SK-N-SH (cell line): ENCODE measurements at regions not wholly inside any gene's neighbourhood (a gene's known extent, or its start where the extent isn't known, plus 50 kb on each side); places are given as distances from the start of the nearest gene placed in this dataset.

ENCODE experiments used
- CTCF ChIA-PET: fragments of 300-600, 350-600 bp; formaldehyde crosslinking; extraction: SDS; loops from one replicate; lab custom pipeline; 2021; lab: Yijun Ruan, JAX
- POLR2A ChIA-PET: fragments of 350-600 bp; sonication (Branson Sonifier 250); formaldehyde crosslinking; extraction: SDS; loops from one replicate; lab custom pipeline; 2020; ENCODE audit warnings: antibody characterized with exemption, inconsistent platforms; lab: Yijun Ruan, JAX
- DNase-seq: peaks from one replicate; pipeline ENCODE4 v3.0.0; 2012
- H2AFZ ChIP-seq: fragments of 200-600 bp; sonication (generic); 2 replicates; pipeline ENCODE4 v1.8.1; 2016; ENCODE audit warnings: antibody characterized with exemption, mild to moderate bottlenecking, low read depth
- H3F3A ChIP-seq: fragments of 200-600 bp; sonication (generic); replicated peaks from 2 replicates; pipeline ENCODE3; 2016; ENCODE audit warnings: antibody characterized with exemption, mild to moderate bottlenecking; ENCODE audit not compliant: insufficient read depth
- H3K27ac ChIP-seq, 2 experiments: fragments of 200-500 bp in 1 of 2; fragments of 200-600 bp in 1 of 2; sonication (Bioruptor generic) in 1 of 2; sonication (generic), shearing (Covaris generic) in 1 of 2; 2 replicates each; pipeline versions ENCODE4 v1.5.1 to v1.6.1; 2014 to 2016; ENCODE audit warnings: low read depth in 2 of 2, inconsistent platforms in 1 of 2, low read length in 1 of 2, mild to moderate bottlenecking in 1 of 2, mixed read lengths in 1 of 2
- H3K27me3 ChIP-seq: fragments of 200-600 bp; sonication (generic), shearing (Covaris generic); 2 replicates; pipeline ENCODE4 v1.6.1; 2016; ENCODE audit warnings: mixed run types; ENCODE audit not compliant: insufficient read depth
- H3K36me3 ChIP-seq, 2 experiments: fragments of 200-500 bp in 1 of 2; fragments of 200-600 bp in 1 of 2; sonication (Bioruptor generic) in 1 of 2; sonication (generic) in 1 of 2; replicated peaks in 1 of 2; 2 replicates each; pipeline versions ENCODE3 to v1.5.1; 2014 to 2016; ENCODE audit warnings: low read length in 1 of 2, mild to moderate bottlenecking in 1 of 2; ENCODE audit not compliant: insufficient read depth in 2 of 2, control insufficient read depth in 1 of 2
- H3K4me1 ChIP-seq, 2 experiments: fragments of 200-500 bp in 1 of 2; fragments of 200-600 bp in 1 of 2; sonication (Bioruptor generic) in 1 of 2; sonication (generic), shearing (Covaris generic) in 1 of 2; 2 replicates each; pipeline versions ENCODE4 v1.5.1 to v1.6.1; 2014 to 2016; ENCODE audit warnings: low read depth in 1 of 2, low read length in 1 of 2, mixed run types in 1 of 2; ENCODE audit not compliant: insufficient read depth in 2 of 2, control insufficient read depth in 1 of 2
- H3K4me2 ChIP-seq: fragments of 200-600 bp; sonication (generic), shearing (Covaris generic); 2 replicates; pipeline ENCODE4 v1.6.1; 2017; ENCODE audit warnings: mixed run types
- H3K4me3 ChIP-seq, 2 experiments: fragments of 200-500 bp in 1 of 2; fragments of 200-600 bp in 1 of 2; sonication (Bioruptor generic) in 1 of 2; sonication (generic), shearing (Covaris generic) in 1 of 2; 2 replicates each; pipeline versions ENCODE4 v1.5.1 to v1.8.1; 2014 to 2016; ENCODE audit warnings: low read depth in 2 of 2, inconsistent platforms in 1 of 2, low read length in 1 of 2, mild to moderate bottlenecking in 1 of 2, mixed read lengths in 1 of 2, moderate library complexity in 1 of 2
- H3K79me2 ChIP-seq: fragments of 200-600 bp; sonication (generic); 2 replicates; pipeline ENCODE4 v1.8.1; 2017; ENCODE audit warnings: mild to moderate bottlenecking; ENCODE audit not compliant: insufficient read depth
- H3K9ac ChIP-seq: fragments of 200-600 bp; sonication (generic); 2 replicates; pipeline ENCODE4 v1.6.1; 2017; ENCODE audit warnings: mixed run types
- H3K9me2 ChIP-seq: fragments of 200-600 bp; sonication (generic); 2 replicates; pipeline ENCODE4 v1.6.1; 2017; ENCODE audit warnings: mixed run types
- H3K9me3 ChIP-seq: fragments of 200-600 bp; sonication (generic); 2 replicates; pipeline ENCODE4 v1.6.1; 2017; ENCODE audit warnings: mixed run types, mild to moderate bottlenecking, moderate library complexity
- H4K20me1 ChIP-seq: fragments of 200-600 bp; sonication (generic); 2 replicates; pipeline ENCODE4 v1.6.1; 2017; ENCODE audit warnings: mild to moderate bottlenecking, mixed run types; ENCODE audit not compliant: insufficient read depth
- CHD2 ChIP-seq: fragments of 150-350 bp; IDR thresholded peaks from 2 replicates; pipeline ENCODE4 v1.6.1; 2018; ENCODE audit warnings: low read length; ENCODE audit not compliant: partially characterized antibody
- GABPA ChIP-seq: IDR thresholded peaks from 2 replicates; pipeline ENCODE4 v1.4.0; 2012; ENCODE audit warnings: low read depth, mild to moderate bottlenecking
- MAX ChIP-seq: IDR thresholded peaks from 2 replicates; pipeline ENCODE4 v1.4.0; 2012; ENCODE audit warnings: low read depth
- MXI1 ChIP-seq: IDR thresholded peaks from 2 replicates; pipeline ENCODE4 v1.6.1; 2012; ENCODE audit warnings: mild to moderate bottlenecking, low read depth, low read length, improper control_type of control experiment
- PBX3 ChIP-seq: IDR thresholded peaks from 2 replicates; pipeline ENCODE4; 2012
- REST ChIP-seq: IDR thresholded peaks from 2 replicates; pipeline ENCODE4 v1.6.1; 2012; ENCODE audit warnings: mild to moderate bottlenecking, low read depth, low read length, moderate library complexity
- USF1 ChIP-seq: IDR thresholded peaks from 2 replicates; pipeline ENCODE4 v1.4.0; 2012; ENCODE audit warnings: low read depth, borderline replicate concordance
- ZBTB33 ChIP-seq: IDR thresholded peaks from 2 replicates; pipeline ENCODE4 v1.4.0; 2012; ENCODE audit warnings: low read depth, borderline replicate concordance
- WGBS: methylation state at CpG from one replicate; pipeline ENCODE4 v1.1.6; 2017; ENCODE audit warnings: low lambda C conversion rate; 5-methylcytosine and 5-hydroxymethylcytosine counted together

GRCh38 chr7:20083781-20084180 is 133.4 kb downstream of the MACC1 start:
- Histone ChIP-seq H3K9me3 (no peaks in the 10 kb centered on the region), H3F3A (no peaks in the 10 kb centered on the region), H3K4me1 (no peaks in the 10 kb centered on the region), H3K9me2 (no peaks in the 10 kb centered on the region), H3K27me3 (no peaks in the 10 kb centered on the region), H3K79me2 (no peaks in the 10 kb centered on the region), H2AFZ (no peak overlapping the region), H4K20me1 (no peaks in the 10 kb centered on the region), H3K4me3 (no peak overlapping the region), H3K36me3 (no peaks in the 10 kb centered on the region), H3K27ac (no peak overlapping the region), H3K9ac (no peak overlapping the region), H3K4me2 (no peak overlapping the region)
- DNase-seq, result no peak
- ChIA-PET CTCF (no interaction called here), POLR2A (no interaction called here)
- 18% methylated on average over 1 of the region's 1 CpG for WGBS
- TF ChIP-seq CHD2 (no peak), USF1 (no peak), ZBTB33 (no peak), PBX3 (no peak), MAX (no peak), REST (no peak), GABPA (no peak)

- H3K9ac ChIP-seq, result no peak overlapping the region
- H3K27ac ChIP-seq, result no peak overlapping the region
- CTCF ChIA-PET, result no interaction called here
These were observed 138.1 kb downstream of the MACC1 start for GRCh38 chr7:20079080-20079479.

More at GRCh38 chr7:20079080-20079479, 138.1 kb downstream of the MACC1 start:
- POLR2A ChIA-PET, result no interaction called here
- no peak for DNase-seq
- H3K36me3 ChIP-seq, result no peaks in the 10 kb centered on the region
- no peaks in the 10 kb centered on the region for H3K4me1 ChIP-seq
- no peaks in the 10 kb centered on the region for H3K27me3 ChIP-seq
- TF ChIP-seq MAX (no peak), MXI1 (no peak)
- no peak overlapping the region for H2AFZ ChIP-seq
- no peaks in the 10 kb centered on the region for H4K20me1 ChIP-seq
- no peak overlapping the region for H3K4me3 ChIP-seq
- H3K4me2 ChIP-seq, result no peak overlapping the region
- H3F3A ChIP-seq, result no peaks in the 10 kb centered on the region
- no peaks in the 10 kb centered on the region for H3K9me2 ChIP-seq
- no peaks in the 10 kb centered on the region for H3K9me3 ChIP-seq
- H3K79me2 ChIP-seq, result no peaks in the 10 kb centered on the region
